ENCODE measurements at regions not wholly inside any gene's neighbourhood (a gene's known extent, or its start where the extent isn't known, plus 50 kb on each side); places are given as distances from the start of the nearest gene placed in this dataset.

GRCh38 chr10:130485958-130486895 lies 350.0 kb downstream of the GLRX3 start:
- DNase-seq, result no peak

- DNase-seq, result no peak
Observed at GRCh38 chr10:130486906-130487305, 350.7 kb downstream of the GLRX3 start.

GRCh38 chr10:130487566-130487965 lies 351.4 kb downstream of the GLRX3 start:
- no peak for DNase-seq

DNA sequence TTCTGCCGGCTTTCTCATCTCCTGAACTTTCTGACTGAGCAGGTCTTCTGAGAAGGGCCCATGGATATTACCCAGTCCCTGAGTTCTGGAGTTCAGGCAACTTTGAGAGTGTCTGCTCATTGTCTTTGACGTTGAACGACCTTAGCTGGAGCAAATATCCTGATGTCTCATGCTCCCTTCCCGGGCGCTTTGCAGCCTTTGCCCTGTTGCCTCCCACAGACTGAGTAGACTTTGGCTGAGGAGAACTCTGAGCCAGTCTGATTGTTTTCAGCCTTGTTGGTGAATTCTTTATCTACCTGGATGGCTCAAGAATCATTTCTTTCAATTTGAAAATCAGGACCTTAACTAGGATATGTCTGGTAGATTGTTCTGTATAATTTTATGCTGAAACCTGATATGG lies 353.7 kb downstream of the GLRX3 start:
- no peak for DNase-seq

- no peak for DNase-seq
Observed at GRCh38 chr10:130491011-130491692, 355.0 kb downstream of the GLRX3 start.

DNA sequence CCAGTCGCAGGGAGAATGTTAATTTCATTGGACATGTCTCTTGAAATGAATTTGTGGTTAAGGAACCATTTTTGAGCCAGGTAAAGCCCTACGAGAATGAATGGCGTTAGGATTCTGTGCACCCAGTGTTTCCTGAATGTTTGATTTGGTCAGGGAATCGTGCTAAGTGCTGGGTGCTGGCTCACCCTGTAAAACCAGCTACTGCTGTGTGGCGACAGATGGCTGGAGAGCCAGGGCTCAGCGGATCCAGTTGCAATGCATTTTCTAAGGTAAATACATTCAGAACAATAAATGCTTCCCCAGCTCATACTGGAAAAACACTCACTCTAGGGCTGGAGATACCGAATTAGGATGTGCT lies 355.5 kb downstream of the GLRX3 start:
- no peak for DNase-seq

DNA sequence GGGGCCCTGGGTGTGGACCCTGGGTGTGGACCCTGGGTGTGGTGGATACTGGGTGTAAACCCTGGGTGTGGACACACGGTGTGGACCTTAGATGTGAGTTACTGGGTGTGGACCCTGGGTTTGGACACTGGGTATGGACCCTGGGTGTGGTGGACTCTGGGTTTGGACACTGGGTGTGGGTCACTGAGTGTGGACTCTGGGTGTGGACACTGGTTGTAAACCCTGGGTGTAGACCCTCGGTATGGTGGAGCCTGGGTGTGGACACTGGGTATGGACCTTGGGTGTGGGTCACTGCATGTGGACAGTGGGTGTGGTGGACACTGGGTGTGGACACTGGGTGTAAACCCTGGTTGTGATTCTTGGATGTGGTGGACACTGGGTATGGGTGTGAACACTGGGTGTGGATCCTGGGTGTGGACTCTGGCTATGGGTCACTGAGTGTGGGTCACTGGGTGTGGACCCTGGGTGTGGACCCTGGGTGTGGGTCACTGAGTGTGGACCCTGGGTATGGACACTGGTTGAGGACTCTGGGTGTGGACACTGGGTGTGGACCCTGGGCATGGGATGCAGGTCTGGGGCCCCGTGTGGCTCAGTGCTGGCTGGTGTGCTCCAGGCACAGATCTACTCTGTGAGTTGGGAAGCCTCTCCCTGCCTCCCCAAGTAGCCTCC lies 356.2 kb downstream of the GLRX3 start:
- no peak for DNase-seq

DNA sequence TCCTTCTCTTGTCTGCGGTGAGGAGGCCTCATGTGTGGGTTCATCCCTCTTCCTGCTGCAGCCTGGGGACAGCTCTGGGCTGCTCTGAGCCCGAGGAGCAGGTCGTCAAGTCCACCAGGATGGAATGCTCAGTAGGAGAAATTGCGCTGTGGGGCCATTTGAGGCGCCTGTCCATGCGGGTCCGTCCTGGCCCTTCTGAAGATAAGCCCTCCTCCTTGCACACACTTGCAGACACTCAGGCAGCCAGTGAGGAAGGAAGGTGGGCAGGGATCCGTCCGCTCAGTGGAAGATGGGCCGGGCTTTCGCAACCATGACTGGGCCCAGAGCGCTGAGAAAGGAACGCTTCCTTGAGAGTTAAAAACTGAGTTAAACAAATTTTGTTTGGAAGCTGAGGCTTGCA lies 356.8 kb downstream of the GLRX3 start:
- no peak for DNase-seq

GRCh38 chr10:130493446-130494145 lies 357.4 kb downstream of the GLRX3 start:
- DNase-seq, result peak; percentile 11

DNA sequence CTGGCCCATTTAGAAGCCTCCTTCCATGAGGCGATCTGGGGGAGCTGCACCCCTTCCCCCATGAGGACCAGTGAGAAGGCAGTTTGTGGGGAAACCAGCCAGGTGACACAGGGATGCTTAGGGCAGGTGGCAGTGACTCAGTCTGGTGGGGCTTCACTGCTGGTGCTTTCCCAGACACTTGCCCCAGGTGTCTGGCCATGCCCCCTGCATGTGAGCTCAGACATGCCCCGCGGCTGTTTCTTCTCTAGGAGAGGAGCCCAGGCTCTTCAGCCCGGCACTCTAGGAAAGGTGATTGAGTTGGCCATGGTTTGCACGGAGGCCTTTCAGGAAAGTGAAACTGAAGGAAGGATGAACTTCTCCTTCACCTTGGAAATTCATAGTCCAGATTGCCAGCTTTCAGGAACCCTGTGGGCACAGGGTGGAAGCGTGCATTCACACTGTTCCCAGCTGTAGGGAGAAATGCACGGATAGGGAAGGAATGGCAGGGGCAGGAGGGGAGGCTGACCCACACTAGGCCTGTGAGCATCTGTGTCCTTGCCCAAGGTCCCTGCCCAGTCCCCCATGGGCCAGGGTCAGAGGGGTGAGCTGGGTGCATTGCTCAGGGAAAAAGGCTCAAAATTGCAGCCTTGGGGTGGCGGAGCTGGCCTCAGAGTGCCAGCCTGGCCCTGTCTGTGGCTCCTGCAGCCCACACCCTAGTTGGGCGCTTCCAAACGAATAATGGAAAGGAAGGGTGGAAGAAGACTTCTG lies 359.1 kb downstream of the GLRX3 start:
- DNase-seq, result no peak

DNA sequence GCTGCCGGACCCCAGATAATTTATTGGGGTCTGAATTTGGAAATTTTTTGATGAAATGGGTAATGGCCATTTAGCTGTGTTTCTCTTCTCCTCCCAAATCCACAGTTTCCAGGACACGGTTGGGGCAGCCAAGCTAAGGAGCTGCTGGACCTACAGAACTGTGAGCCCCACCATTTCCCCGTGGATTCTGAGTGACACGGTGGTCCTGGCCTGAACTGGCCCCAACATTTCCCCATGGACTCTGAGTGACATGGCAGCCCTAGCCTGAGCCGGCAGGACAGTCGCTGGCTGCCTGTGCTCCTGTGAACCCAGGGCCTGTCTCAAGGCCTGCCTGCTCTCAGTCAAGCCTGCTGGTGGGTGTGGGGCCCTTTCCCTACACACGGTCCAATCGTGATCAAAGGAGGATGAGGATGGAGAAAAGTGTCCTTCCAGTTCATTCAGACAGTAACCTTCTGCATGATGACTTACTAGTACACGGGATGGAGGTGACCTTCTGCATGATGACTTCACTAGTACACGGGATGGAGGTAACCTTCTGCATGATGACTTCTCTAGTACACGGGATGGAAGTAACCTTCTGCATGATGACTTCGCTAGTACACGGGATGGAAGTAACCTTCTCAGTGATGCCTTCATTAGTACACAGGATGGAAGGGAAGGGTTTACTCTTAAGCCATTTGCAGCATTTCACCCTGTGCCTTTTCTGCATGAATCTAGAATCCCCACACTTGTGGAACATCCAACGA lies 359.9 kb downstream of the GLRX3 start:
- DNase-seq, result no peak

GRCh38 chr10:130497056-130498010 lies 361.1 kb downstream of the GLRX3 start:
- DNase-seq, result no peak

DNA sequence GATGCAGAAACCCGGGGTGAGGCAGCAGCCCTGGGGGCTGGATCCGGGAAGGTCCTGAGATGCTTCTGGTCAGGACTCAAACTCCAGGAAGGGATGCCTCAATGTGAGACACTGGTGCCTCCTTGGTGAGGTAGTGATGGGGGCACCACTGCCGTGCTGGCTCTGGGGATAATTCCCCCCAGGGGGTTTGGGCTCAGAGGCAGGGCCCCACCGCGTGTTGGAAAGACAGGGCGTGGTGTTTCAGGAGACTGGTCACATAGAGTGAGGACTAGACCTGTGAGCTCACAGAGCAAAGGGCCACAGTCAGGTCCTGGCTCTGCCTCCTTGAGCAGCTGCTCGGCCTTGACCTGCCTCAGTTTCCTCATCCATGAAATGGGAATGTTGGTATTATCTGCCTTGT lies 361.9 kb downstream of the GLRX3 start:
- no peak for DNase-seq

GRCh38 chr10:130498934-130499333 lies 362.7 kb downstream of the GLRX3 start:
- no peak for DNase-seq

- no peak for DNase-seq
Observed at GRCh38 chr10:130499541-130499940, 363.4 kb downstream of the GLRX3 start.

DNA sequence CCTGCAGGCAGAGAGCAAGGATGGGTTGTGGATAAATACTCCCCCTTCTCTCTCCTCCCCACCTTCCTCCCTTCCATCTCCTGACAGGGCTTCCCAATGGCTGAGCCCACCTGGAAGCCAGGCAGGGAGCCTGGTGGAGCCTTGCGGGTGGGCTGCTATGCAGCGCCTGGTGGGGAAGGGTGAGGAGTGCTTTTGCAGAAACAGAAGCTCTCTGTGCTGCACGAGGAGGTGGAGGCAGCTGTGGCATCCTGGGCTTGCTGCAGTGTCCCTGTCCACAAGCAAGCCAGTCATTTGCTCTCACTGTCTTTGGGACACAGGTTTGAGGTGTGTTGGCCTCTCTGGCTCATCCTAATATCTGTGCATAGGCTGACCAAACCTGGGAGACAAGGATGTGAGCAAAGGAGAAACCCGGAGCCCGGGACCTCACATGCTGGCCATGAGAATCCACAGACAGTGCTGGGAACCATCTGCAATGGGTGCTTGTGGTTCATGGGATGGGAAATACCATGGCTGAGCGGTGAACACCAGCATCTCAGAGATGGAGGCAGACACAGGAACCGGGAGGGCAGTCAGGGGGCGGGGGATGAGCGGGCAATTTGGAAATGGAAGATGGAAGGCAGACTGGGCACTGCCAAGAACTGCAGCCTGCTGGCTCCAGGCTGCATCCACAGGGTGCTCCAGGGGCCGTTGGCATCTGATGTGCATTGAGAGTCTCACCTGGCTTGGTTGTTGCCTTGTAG lies 364.2 kb downstream of the GLRX3 start:
- DNase-seq, result no peak

GRCh38 chr10:130507461-130507860 lies 371.3 kb downstream of the GLRX3 start:
- DNase-seq, result no peak

- DNase-seq, result no peak
Observed at GRCh38 chr10:130509881-130510689, 373.9 kb downstream of the GLRX3 start.

All from muscle of arm (tissue), 1 donor.